Loucy (cell line): ENCODE measurements at regions not wholly inside any gene's neighbourhood (a gene's known extent, or its start where the extent isn't known, plus 50 kb on each side); places are given as distances from the start of the nearest gene placed in this dataset.

Experiments
- H2AFZ ChIP-seq: fragments of 200-600 bp; sonication (generic); 2 replicates; pipeline ENCODE4 v1.6.0; 2016; ENCODE audit warnings: antibody characterized with exemption, mild to moderate bottlenecking, low read length, moderate library complexity
- H3F3A ChIP-seq: fragments of 200-600 bp; 2 replicates; pipeline ENCODE4 v1.6.0; 2016; ENCODE audit warnings: antibody characterized with exemption, low read depth, mild to moderate bottlenecking
- H3K27me3 ChIP-seq: fragments of 200-600 bp; sonication (generic); 2 replicates; pipeline ENCODE4 v1.6.1; 2014; ENCODE audit warnings: low read length, mild to moderate bottlenecking; ENCODE audit not compliant: insufficient read depth, poor library complexity, severe bottlenecking
- H3K36me3 ChIP-seq: fragments of 200-600 bp; sonication (generic); 2 replicates; pipeline ENCODE4 v1.6.1; 2016; ENCODE audit warnings: low read length; ENCODE audit not compliant: insufficient read depth
- H3K4me1 ChIP-seq: fragments of 200-600 bp; sonication (generic); 2 replicates; pipeline ENCODE4 v1.5.1; 2014; ENCODE audit warnings: low read length, mild to moderate bottlenecking; ENCODE audit not compliant: insufficient read depth, poor library complexity, severe bottlenecking
- H3K4me2 ChIP-seq: fragments of 200-600 bp; sonication (generic); 2 replicates; pipeline ENCODE4 v1.6.0; 2014; ENCODE audit warnings: antibody characterized with exemption, low read length, low read depth, mild to moderate bottlenecking; ENCODE audit not compliant: poor library complexity, severe bottlenecking
- H3K4me3 ChIP-seq: fragments of 200-600 bp; sonication (generic); 2 replicates; pipeline ENCODE4 v1.5.1; 2014; ENCODE audit warnings: low read length, mild to moderate bottlenecking, mixed read lengths; ENCODE audit not compliant: poor library complexity, severe bottlenecking
- H3K79me2 ChIP-seq: fragments of 200-600 bp; sonication (generic); 2 replicates; pipeline ENCODE4 v1.6.1; 2014; ENCODE audit warnings: low read length; ENCODE audit not compliant: insufficient read depth
- H3K9ac ChIP-seq: fragments of 200-600 bp; sonication (generic); 2 replicates; pipeline ENCODE4 v1.6.0; 2014; ENCODE audit warnings: mild to moderate bottlenecking, low read depth, low read length, moderate library complexity; ENCODE audit not compliant: poor library complexity, severe bottlenecking
- H3K9me2 ChIP-seq: fragments of 200-600 bp; sonication (generic); replicated peaks from 2 replicates; pipeline ENCODE4 v1.6.1; 2016; ENCODE audit warnings: low read depth, low read length, mixed read lengths
- H3K9me3 ChIP-seq: fragments of 200-600 bp; sonication (generic); 2 replicates; pipeline ENCODE4 v1.6.1; 2014; ENCODE audit warnings: mild to moderate bottlenecking, antibody characterized with exemption, low read length, low read depth; ENCODE audit not compliant: insufficient read depth
- H4K20me1 ChIP-seq: fragments of 200-600 bp; sonication (generic); 2 replicates; pipeline ENCODE4 v1.6.0; 2014; ENCODE audit warnings: antibody characterized with exemption, low read length, mild to moderate bottlenecking; ENCODE audit not compliant: insufficient read depth, poor library complexity, severe bottlenecking
- EZH2phosphoT487 ChIP-seq: fragments of 200-600 bp; IDR thresholded peaks from 2 replicates; pipeline ENCODE4 v1.6.1; 2018; ENCODE audit warnings: antibody characterized with exemption, mild to moderate bottlenecking, moderate library complexity, borderline replicate concordance
- TF ChIP-seq, protein P1 (sequence below): fragments of 200-600 bp; sonication (generic); conservative IDR thresholded peaks from 2 replicates; pipeline ENCODE4 v1.5.1; 2014; ENCODE audit warnings: mild to moderate bottlenecking, antibody characterized with exemption, low read length

DNA sequence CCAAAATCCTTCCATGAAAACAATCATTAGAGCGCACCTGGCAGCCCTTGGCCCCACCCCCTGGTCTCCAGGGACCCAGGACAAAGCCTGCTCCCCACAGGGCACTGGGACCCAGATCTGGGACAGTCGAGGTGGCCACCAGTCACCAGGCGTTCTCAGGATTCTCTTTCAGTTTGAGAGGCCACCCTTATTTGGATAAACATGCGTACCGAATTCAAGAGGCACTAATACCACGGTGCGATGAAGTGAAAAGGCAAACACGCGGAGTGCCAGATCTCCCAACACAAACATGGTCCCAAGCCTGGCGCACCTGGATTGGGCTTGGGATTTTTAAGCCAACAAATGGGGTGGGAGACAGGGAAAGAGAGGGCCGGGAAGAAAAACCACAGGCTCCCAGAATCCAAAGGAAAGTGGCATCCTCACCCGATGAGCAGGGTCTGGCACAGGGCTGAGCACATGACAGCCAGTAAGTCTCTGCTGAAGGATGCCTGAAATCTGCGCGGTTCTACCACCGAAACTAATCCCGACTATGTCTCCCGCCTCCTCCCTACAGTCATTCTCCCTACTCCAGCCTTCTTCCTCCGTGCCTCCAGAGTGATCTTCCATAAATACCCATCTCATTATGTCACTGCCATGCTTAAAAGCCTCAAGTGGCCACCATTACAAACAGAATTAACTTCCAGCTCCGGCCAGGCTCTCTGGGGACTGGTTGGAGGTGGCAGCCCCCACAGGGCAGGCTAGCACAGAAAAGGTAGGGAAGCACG is 60.9 kb upstream of the KLHL29 start:
- Histone ChIP-seq H3K27me3 (no peaks in the 10 kb centered on the region), H3K4me3 (no peak overlapping the region), H4K20me1 (no peaks in the 10 kb centered on the region), H3K9me2 (no peaks in the 10 kb centered on the region), H3K4me1 (peaks cover 12% of the 10 kb centered on the region), H3K36me3 (no peaks in the 10 kb centered on the region), H3F3A (no peaks in the 10 kb centered on the region), H3K9ac (no peak overlapping the region), H3K9me3 (no peaks in the 10 kb centered on the region), H3K4me2 (no peak overlapping the region), H3K79me2 (no peaks in the 10 kb centered on the region), H2AFZ (no peak overlapping the region)
- no peak for TF ChIP-seq EZH2phosphoT487
- TF ChIP-seq, protein P1, sequence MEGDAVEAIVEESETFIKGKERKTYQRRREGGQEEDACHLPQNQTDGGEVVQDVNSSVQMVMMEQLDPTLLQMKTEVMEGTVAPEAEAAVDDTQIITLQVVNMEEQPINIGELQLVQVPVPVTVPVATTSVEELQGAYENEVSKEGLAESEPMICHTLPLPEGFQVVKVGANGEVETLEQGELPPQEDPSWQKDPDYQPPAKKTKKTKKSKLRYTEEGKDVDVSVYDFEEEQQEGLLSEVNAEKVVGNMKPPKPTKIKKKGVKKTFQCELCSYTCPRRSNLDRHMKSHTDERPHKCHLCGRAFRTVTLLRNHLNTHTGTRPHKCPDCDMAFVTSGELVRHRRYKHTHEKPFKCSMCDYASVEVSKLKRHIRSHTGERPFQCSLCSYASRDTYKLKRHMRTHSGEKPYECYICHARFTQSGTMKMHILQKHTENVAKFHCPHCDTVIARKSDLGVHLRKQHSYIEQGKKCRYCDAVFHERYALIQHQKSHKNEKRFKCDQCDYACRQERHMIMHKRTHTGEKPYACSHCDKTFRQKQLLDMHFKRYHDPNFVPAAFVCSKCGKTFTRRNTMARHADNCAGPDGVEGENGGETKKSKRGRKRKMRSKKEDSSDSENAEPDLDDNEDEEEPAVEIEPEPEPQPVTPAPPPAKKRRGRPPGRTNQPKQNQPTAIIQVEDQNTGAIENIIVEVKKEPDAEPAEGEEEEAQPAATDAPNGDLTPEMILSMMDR = no peak

DNA sequence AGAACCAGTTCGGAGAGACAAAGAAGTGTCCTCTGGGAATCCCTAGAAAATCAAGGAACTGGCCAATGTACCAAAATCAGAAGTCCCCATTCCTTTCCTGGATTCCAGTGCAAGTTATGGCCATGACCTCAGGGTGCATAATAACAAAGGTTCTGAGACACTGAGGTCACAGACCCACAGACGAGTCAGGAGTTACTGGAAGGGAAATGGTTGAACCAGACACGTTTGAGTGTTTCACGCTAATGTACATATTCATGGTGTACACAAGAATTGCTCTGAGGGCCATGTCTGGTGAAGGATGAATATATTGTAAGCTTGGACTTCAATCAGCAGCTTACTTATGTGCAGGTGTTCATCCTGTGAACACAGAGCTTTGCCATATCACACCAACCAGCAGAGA is 58.6 kb upstream of the KLHL29 start:
- H3K9ac ChIP-seq = no peak overlapping the region
- no peaks in the 10 kb centered on the region for H3K9me3 ChIP-seq
- no peak overlapping the region for H3K4me3 ChIP-seq
- no peak overlapping the region for H2AFZ ChIP-seq
- no peaks in the 10 kb centered on the region for H3K4me1 ChIP-seq
- TF ChIP-seq, protein P1 = no peak
- no peak for TF ChIP-seq EZH2phosphoT487
- H3K79me2 ChIP-seq = no peaks in the 10 kb centered on the region
- no peaks in the 10 kb centered on the region for H3F3A ChIP-seq
- no peaks in the 10 kb centered on the region for H3K36me3 ChIP-seq
- H4K20me1 ChIP-seq = no peaks in the 10 kb centered on the region
- H3K27me3 ChIP-seq = no peaks in the 10 kb centered on the region
- H3K9me2 ChIP-seq = no peaks in the 10 kb centered on the region
- H3K4me2 ChIP-seq = no peak overlapping the region

DNA sequence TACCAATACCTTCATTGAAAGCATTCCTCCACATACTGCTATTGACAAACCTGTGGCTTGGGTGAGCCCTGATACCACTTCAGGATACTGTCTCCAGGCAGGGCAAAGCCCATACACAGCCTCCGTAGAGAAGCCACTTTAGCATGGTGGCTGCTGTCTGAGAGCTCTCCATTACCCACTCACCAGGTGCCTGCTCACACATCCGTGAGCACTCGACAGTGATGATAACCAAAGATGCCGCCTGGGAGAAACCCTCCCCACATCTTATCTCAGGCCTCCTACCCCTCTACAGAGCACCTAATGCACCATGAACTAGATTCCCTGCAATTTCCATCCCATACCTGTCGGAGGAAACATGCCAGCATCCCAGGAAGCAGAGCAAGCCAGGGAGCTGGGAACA is 57.6 kb upstream of the KLHL29 start:
- H3K9ac ChIP-seq = no peak overlapping the region
- no peaks in the 10 kb centered on the region for H3K27me3 ChIP-seq
- no peaks in the 10 kb centered on the region for H4K20me1 ChIP-seq
- no peak overlapping the region for H3K4me3 ChIP-seq
- no peaks in the 10 kb centered on the region for H3F3A ChIP-seq
- no peaks in the 10 kb centered on the region for H3K36me3 ChIP-seq
- no peak overlapping the region for H2AFZ ChIP-seq
- no peaks in the 10 kb centered on the region for H3K79me2 ChIP-seq
- no peak overlapping the region for H3K4me2 ChIP-seq
- no peaks in the 10 kb centered on the region for H3K9me2 ChIP-seq
- no peaks in the 10 kb centered on the region for H3K4me1 ChIP-seq
- no peaks in the 10 kb centered on the region for H3K9me3 ChIP-seq
- TF ChIP-seq EZH2phosphoT487 = no peak
- TF ChIP-seq, protein P1 = no peak
